OCI-LY3 (cell line): ENCODE measurements at regions not wholly inside any gene's neighbourhood (a gene's known extent, or its start where the extent isn't known, plus 50 kb on each side); places are given as distances from the start of the nearest gene placed in this dataset.

Source experiments
- CTCF ChIP-seq: fragments of 200-600, 300-600 bp; sonication (generic); IDR thresholded peaks from 2 replicates; pipeline ENCODE4 v1.5.1; 2014; ENCODE audit warnings: antibody characterized with exemption, low read length, low read depth
- EZH2phosphoT487 ChIP-seq: fragments of 200-600 bp; shearing (Covaris generic); IDR thresholded peaks from 2 replicates; pipeline ENCODE4 v1.6.1; 2018; ENCODE audit warnings: antibody characterized with exemption, mixed run types, low read depth

- TF ChIP-seq CTCF = no peak
- TF ChIP-seq EZH2phosphoT487 = no peak
Observed at GRCh38 chr2:48885841-48886240, 130.3 kb upstream of the LHCGR start.
